ENCODE measurements at regions not wholly inside any gene's neighbourhood (a gene's known extent, or its start where the extent isn't known, plus 50 kb on each side); places are given as distances from the start of the nearest gene placed in this dataset.
"Not testable (repeated sequence)": the region's sequence is repeated elsewhere in the genome, so short reads cannot be mapped to it uniquely, and the experiment has no call there.

DNA sequence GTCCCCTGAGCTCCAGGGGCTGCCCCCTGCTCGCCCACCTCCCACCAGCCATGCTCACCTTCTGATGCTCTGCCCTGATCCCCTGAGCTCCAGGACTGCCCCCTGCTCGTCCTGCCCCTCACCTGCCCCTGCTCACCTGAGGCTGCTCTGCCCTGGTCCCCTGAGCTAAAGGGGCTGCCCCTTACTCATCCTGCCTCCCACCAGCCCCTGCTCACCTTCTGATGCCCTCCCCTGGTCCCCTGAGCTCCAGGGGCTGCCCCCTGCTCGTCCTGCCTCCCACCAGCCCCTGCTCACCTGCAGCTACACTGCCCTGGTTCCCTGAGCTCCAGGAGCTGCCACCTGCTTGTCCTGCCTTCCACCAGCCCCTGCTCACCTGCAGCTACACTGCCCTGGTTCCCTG lies 247.2 kb downstream of the TMEM121 start:
- no peak for ATAC-seq (ENCODE audit: low FRiP score)
- 33 to 35% methylated on average over 3 of the region's 3 CpGs for WGBS, 2 donors
- intact Hi-C loops (cut with DNase I): no loop called here
- Histone ChIP-seq H3K27ac (ENCODE audit: low read depth in 1 of 2, low read length in 2 of 2) (no peak overlapping the region), H3K27me3 (ENCODE audit: control insufficient read depth in 1 of 2, insufficient read depth in 2 of 2, low read length in 1 of 2) (no peaks in the 10 kb centered on the region), H3K9me3 (ENCODE audit: control insufficient read depth, low read length) (no peaks in the 10 kb centered on the region), H3K36me3 (ENCODE audit: control insufficient read depth in 1 of 2, insufficient read depth in 2 of 2, low read length in 1 of 2) (no peaks in the 10 kb centered on the region), H3K4me3 (ENCODE audit: low read length in 2 of 2) (no peak overlapping the region), H3K4me1 (ENCODE audit: control insufficient read depth in 1 of 2, insufficient read depth in 2 of 2, low read length in 2 of 2) (no peaks in the 10 kb centered on the region)
- DNase-seq: no peak

DNA sequence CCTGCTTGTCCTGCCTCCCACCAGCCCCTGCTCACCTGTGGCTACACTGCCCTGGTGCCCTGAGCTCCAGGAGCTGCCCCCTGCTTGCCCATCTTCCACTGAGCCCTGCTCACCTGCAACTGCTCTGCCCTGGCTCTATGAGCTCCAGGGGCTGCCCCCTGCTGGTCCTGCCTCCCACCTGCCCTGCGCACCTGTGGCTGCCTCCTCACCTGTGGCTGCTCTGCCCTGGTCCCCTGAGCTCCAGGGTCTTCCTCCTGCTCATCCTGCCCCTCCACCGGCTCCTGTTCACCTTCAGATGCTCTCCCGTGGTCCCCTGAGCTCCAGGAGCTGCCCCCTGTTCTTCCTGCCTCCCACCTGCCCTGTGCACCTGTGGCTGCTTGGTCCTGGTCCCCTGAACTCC lies 247.6 kb downstream of the TMEM121 start:
- intact Hi-C loops (cut with DNase I): no loop called here
- DNase-seq (no peak), ATAC-seq (ENCODE audit: low FRiP score) (no peak)
- H3K9me3 ChIP-seq (ENCODE audit: control insufficient read depth, low read length): no peaks in the 10 kb centered on the region
- H3K27me3 ChIP-seq (ENCODE audit: control insufficient read depth in 1 of 2, insufficient read depth in 2 of 2, low read length in 1 of 2): no peaks in the 10 kb centered on the region
- H3K4me3 ChIP-seq (ENCODE audit: low read length in 2 of 2): no peak overlapping the region
- H3K27ac ChIP-seq (ENCODE audit: low read depth in 1 of 2, low read length in 2 of 2): no peak overlapping the region
- no peaks in the 10 kb centered on the region for H3K4me1 ChIP-seq (ENCODE audit: control insufficient read depth in 1 of 2, insufficient read depth in 2 of 2, low read length in 2 of 2)
- 63 to 82% methylated on average over 3 of the region's 3 CpGs for WGBS, 2 donors
- H3K36me3 ChIP-seq (ENCODE audit: control insufficient read depth in 1 of 2, insufficient read depth in 2 of 2, low read length in 1 of 2): no peaks in the 10 kb centered on the region

DNA sequence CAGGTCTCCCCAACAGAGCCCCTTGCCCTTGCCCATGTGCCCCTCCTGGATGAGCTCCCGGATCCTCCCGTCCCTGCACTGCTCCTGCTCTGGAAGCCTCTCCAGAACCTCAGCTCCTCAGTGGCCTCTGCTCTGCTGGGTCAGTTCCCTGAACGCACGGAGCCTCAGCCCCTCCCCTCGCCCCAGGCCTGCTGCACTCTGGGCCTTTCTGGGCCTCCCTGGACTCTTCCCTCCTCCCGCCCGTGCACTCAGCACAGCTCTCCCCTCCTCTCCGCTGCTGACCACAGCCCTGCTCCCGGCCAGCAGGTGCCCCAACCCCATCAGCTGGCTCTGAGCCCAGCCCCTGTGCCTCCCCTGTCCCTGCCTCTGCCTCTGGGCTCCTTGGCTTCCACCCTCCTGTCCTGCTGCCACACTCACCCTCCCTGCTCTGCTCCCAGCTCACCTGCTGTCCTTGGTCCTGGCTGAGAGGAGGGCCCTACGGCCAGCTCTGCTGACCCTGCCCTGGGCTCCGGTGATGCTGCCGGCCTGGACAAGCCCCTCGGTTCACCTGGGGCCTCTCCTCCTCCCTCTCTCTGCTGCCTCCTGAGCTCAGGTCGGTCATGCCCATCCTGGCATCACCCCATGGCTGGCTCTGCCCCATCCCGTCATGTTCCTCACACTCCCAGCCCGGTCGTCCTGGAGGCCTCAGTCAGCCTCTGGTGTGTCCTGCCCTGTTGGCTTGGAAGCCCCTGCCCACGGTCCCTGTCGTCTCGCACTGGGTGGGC lies 248.4 kb downstream of the TMEM121 start:
- intact Hi-C loops (cut with DNase I); DNase-seq; H3K27me3 ChIP-seq (ENCODE audit: control insufficient read depth in 1 of 2, insufficient read depth in 2 of 2, low read length in 1 of 2); ATAC-seq (ENCODE audit: low FRiP score); H3K4me1 ChIP-seq (ENCODE audit: control insufficient read depth in 1 of 2, insufficient read depth in 2 of 2, low read length in 2 of 2); H3K9me3 ChIP-seq (ENCODE audit: control insufficient read depth, low read length); H3K27ac ChIP-seq (ENCODE audit: low read depth in 1 of 2, low read length in 2 of 2); H3K36me3 ChIP-seq (ENCODE audit: control insufficient read depth in 1 of 2, insufficient read depth in 2 of 2, low read length in 1 of 2); H3K4me3 ChIP-seq (ENCODE audit: low read length in 2 of 2): not testable (repeated sequence)
- WGBS, 2 donors: 63 to 81% methylated on average over 11 to 20 of the region's 20 CpGs

DNA sequence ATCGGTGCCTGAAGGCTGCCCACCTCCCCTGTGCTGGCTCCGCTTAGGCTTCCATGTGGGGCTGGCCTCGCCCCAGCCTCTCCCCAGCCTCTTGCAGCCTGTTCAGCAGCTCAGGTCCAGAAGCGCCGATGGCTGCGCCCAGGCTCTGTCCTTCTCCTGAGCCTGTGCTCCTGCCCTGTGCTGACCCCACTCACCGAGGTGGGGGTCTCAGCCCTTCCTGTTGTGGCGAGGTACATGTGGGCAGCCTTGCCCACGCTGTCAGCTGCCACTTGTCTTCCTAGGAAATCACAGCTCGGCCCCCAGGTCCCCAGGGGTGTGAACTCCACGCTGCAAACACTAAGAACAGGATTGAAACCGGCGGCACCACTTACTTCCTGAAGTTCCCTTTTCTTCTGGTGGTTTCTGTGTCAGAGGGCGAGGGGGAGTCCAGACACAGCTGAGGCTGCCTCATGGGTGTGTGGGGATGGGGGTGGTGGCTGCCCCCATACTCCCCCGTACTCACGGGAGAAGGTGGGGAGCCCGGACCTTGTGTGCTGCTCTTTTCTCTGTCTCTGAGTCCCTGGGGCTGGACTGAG lies 249.1 kb downstream of the TMEM121 start:
- not testable (repeated sequence) for DNase-seq

DNA sequence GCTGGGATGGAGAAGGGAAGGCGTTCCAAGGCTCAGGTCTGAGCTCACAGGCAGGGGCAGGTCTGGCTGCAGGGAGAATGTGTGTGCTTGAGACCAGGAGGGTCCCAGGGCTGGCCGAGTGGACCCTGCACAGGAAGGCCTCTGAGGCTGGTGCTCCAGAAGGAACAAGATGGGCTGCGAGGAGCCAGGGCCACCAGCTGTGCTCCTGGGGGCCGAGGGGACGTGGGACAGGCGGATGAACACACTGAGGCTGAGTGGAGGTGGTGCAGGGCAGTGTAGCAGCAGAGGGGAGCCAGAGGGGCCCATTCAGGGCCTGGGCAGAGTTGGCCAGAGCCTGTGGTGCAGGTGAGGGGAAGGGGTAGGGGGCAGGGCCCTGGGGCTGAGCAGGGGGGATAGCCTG lies 249.7 kb downstream of the TMEM121 start:
- intact Hi-C loops (cut with DNase I); H3K27ac ChIP-seq (ENCODE audit: low read depth in 1 of 2, low read length in 2 of 2); H3K9me3 ChIP-seq (ENCODE audit: control insufficient read depth, low read length); H3K27me3 ChIP-seq (ENCODE audit: control insufficient read depth in 1 of 2, insufficient read depth in 2 of 2, low read length in 1 of 2); H3K4me1 ChIP-seq (ENCODE audit: control insufficient read depth in 1 of 2, insufficient read depth in 2 of 2, low read length in 2 of 2); H3K4me3 ChIP-seq (ENCODE audit: low read length in 2 of 2); DNase-seq; ATAC-seq (ENCODE audit: low FRiP score); H3K36me3 ChIP-seq (ENCODE audit: control insufficient read depth in 1 of 2, insufficient read depth in 2 of 2, low read length in 1 of 2): not testable (repeated sequence)
- WGBS, 2 donors: 69 to 70% methylated on average over 5 to 6 of the region's 6 CpGs

More for the DNA sequence above, 249.1 kb downstream of the TMEM121 start:
- H3K4me1 ChIP-seq (ENCODE audit: control insufficient read depth in 1 of 2, insufficient read depth in 2 of 2, low read length in 2 of 2); H3K4me3 ChIP-seq (ENCODE audit: low read length in 2 of 2); H3K27ac ChIP-seq (ENCODE audit: low read depth in 1 of 2, low read length in 2 of 2); H3K36me3 ChIP-seq (ENCODE audit: control insufficient read depth in 1 of 2, insufficient read depth in 2 of 2, low read length in 1 of 2); ATAC-seq (ENCODE audit: low FRiP score); H3K9me3 ChIP-seq (ENCODE audit: control insufficient read depth, low read length); intact Hi-C loops (cut with DNase I); H3K27me3 ChIP-seq (ENCODE audit: control insufficient read depth in 1 of 2, insufficient read depth in 2 of 2, low read length in 1 of 2): not testable (repeated sequence)
- 69 to 71% methylated on average over 10 to 17 of the region's 17 CpGs for WGBS, 2 donors

DNA sequence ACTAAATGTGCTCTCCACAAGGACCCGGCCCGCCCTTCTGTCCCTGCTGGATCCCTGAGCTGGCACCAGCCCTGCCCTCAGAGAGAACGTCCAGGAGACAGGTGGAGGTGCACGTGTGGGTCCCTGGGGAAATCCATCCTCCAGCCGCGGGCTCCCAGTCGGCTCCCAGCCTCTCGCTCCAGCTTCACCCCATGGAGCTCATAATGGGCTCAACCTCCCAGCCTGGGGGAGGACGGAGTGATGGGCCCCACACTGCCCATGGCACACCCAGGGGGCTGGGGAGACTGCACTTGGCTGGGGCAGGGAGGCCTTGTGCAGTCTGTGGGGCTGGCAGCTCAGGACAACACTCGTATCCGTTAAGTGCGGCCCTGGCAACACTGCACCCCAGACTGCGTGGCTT lies 250.5 kb downstream of the TMEM121 start:
- WGBS, 2 donors: 86% methylated on average over 13 of the region's 13 CpGs
- DNase-seq: no peak
- intact Hi-C loops (cut with DNase I): no loop called here
- no peak for ATAC-seq (ENCODE audit: low FRiP score)
- no peaks in the 10 kb centered on the region for H3K9me3 ChIP-seq (ENCODE audit: control insufficient read depth, low read length)
- H3K4me1 ChIP-seq (ENCODE audit: control insufficient read depth in 1 of 2, insufficient read depth in 2 of 2, low read length in 2 of 2): no peaks in the 10 kb centered on the region
- no peaks in the 10 kb centered on the region for H3K27me3 ChIP-seq (ENCODE audit: control insufficient read depth in 1 of 2, insufficient read depth in 2 of 2, low read length in 1 of 2)
- H3K27ac ChIP-seq (ENCODE audit: low read depth in 1 of 2, low read length in 2 of 2): no peak overlapping the region
- H3K36me3 ChIP-seq (ENCODE audit: control insufficient read depth in 1 of 2, insufficient read depth in 2 of 2, low read length in 1 of 2): no peaks in the 10 kb centered on the region
- no peak overlapping the region for H3K4me3 ChIP-seq (ENCODE audit: low read length in 2 of 2)

DNA sequence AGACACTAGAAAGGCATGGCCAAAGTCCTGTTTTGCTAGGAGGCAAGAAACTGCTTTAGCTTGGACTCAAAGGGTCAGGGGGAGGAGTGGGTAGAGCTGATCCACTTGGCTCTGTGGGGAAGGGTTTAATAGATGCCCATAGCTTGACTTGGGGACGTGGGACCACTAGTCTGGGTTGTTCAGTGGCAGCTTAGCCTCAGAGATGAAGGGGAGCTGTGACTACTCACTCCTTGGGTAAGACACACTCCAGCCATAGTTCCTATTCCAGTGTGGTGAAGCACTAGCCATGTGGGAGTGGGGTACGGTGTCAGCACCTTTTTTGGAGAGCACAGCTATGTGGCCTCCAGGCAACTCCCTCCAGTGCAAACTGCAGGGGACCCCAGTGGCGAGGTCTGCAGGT lies 257.3 kb downstream of the TMEM121 start:
- no peak for ATAC-seq (ENCODE audit: low FRiP score)
- no peaks in the 10 kb centered on the region for H3K27me3 ChIP-seq (ENCODE audit: control insufficient read depth in 1 of 2, insufficient read depth in 2 of 2, low read length in 1 of 2)
- no peak overlapping the region for H3K27ac ChIP-seq (ENCODE audit: low read depth in 1 of 2, low read length in 2 of 2)
- no peak for DNase-seq
- H3K36me3 ChIP-seq (ENCODE audit: control insufficient read depth in 1 of 2, insufficient read depth in 2 of 2, low read length in 1 of 2): no peaks in the 10 kb centered on the region
- H3K9me3 ChIP-seq (ENCODE audit: control insufficient read depth, low read length): peaks cover 9% of the 10 kb centered on the region
- H3K4me1 ChIP-seq (ENCODE audit: control insufficient read depth in 1 of 2, insufficient read depth in 2 of 2, low read length in 2 of 2): no peaks in the 10 kb centered on the region
- WGBS, 2 donors: 50% methylated on average over 3 of the region's 3 CpGs
- intact Hi-C loops (cut with DNase I): no loop called here
- no peak overlapping the region for H3K4me3 ChIP-seq (ENCODE audit: low read length in 2 of 2)

DNA sequence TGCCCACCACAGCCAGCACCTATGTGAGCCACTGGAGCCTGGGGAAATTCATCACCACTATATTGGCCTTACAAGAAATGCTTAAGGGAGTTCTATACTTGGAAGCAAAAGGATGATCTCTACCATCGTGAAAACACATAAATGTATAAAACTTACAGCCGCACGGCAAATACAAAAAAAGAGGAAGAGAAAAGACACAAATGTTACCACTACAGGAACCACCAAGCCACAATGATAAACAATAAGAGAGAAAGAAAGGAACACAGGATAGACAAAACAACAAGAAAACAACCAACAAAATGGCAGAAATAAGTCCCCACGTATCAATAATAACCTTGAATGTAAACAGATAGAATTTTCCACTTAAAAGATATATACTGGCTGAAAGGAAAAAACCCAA lies 267.5 kb downstream of the TMEM121 start:
- Histone ChIP-seq H3K4me3 (ENCODE audit: low read length in 2 of 2) (no peak overlapping the region), H3K27ac (ENCODE audit: low read depth in 1 of 2, low read length in 2 of 2) (no peak overlapping the region), H3K9me3 (ENCODE audit: control insufficient read depth, low read length) (peaks cover 4% of the 10 kb centered on the region), H3K36me3 (ENCODE audit: control insufficient read depth in 1 of 2, insufficient read depth in 2 of 2, low read length in 1 of 2) (no peaks in the 10 kb centered on the region), H3K27me3 (ENCODE audit: control insufficient read depth in 1 of 2, insufficient read depth in 2 of 2, low read length in 1 of 2) (no peaks in the 10 kb centered on the region), H3K4me1 (ENCODE audit: control insufficient read depth in 1 of 2, insufficient read depth in 2 of 2, low read length in 2 of 2) (no peaks in the 10 kb centered on the region)
- ATAC-seq (ENCODE audit: low FRiP score) (no peak), DNase-seq (no peak)
- intact Hi-C loops (cut with DNase I): no loop called here
- WGBS, 2 donors: 86 to 87% methylated on average over 4 of the region's 4 CpGs

DNA sequence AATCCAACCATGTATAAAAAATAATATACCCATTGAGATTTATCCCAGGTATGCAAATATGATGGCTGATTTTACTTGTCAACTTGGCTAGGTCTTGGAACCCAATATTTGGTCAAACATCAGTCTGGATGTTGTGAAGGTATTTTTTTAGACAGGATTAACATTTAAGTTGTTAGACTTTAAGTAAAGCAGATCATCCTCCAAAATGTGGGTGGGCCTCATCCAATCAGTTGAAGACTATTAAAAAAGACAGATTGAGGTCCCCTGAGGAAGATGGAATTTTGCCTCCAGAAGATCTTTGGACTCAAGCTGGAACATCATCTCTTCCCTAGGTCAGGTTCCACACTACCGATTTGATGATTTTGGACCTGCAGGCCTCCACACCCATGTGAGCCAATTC lies 271.2 kb downstream of the TMEM121 start:
- no peaks in the 10 kb centered on the region for H3K36me3 ChIP-seq (ENCODE audit: control insufficient read depth in 1 of 2, insufficient read depth in 2 of 2, low read length in 1 of 2)
- 78 to 96% methylated on average over 1 of the region's 1 CpG for WGBS, 2 donors
- H3K27ac ChIP-seq (ENCODE audit: low read depth in 1 of 2, low read length in 2 of 2): no peak overlapping the region

More for the DNA sequence above, 271.2 kb downstream of the TMEM121 start:
- no peak overlapping the region for H3K4me3 ChIP-seq (ENCODE audit: low read length in 2 of 2)
- no peaks in the 10 kb centered on the region for H3K27me3 ChIP-seq (ENCODE audit: control insufficient read depth in 1 of 2, insufficient read depth in 2 of 2, low read length in 1 of 2)
- no peak for DNase-seq
- no peaks in the 10 kb centered on the region for H3K4me1 ChIP-seq (ENCODE audit: control insufficient read depth in 1 of 2, insufficient read depth in 2 of 2, low read length in 2 of 2)
- peaks cover 4% of the 10 kb centered on the region for H3K9me3 ChIP-seq (ENCODE audit: control insufficient read depth, low read length)
- no peak for ATAC-seq (ENCODE audit: low FRiP score)
- intact Hi-C loops (cut with DNase I): no loop called here
